T47D (cell line): ENCODE measurements at regions not wholly inside any gene's neighbourhood (a gene's known extent, or its start where the extent isn't known, plus 50 kb on each side); places are given as distances from the start of the nearest gene placed in this dataset.

Experiments used
- DNase-seq, 2 experiments: peaks; one replicate each; pipeline versions ENCODE4 v3.0.0 to v3.0.0-alpha.2; 2011 to 2012; ENCODE audit warnings: low read depth in 1 of 2, low spot score in 1 of 2
- JUND ChIP-seq: IDR thresholded peaks from 2 replicates; pipeline ENCODE4 v1.6.1; 2012; ENCODE audit warnings: low read depth
- in situ Hi-C: cut with HindIII; loops from 2 replicates; pipeline ENCODE4 v1.10.0; 2016; ENCODE audit warnings: low sequenced_read_pairs, low pct_unique_long_range_greater_than_20kb

DNA sequence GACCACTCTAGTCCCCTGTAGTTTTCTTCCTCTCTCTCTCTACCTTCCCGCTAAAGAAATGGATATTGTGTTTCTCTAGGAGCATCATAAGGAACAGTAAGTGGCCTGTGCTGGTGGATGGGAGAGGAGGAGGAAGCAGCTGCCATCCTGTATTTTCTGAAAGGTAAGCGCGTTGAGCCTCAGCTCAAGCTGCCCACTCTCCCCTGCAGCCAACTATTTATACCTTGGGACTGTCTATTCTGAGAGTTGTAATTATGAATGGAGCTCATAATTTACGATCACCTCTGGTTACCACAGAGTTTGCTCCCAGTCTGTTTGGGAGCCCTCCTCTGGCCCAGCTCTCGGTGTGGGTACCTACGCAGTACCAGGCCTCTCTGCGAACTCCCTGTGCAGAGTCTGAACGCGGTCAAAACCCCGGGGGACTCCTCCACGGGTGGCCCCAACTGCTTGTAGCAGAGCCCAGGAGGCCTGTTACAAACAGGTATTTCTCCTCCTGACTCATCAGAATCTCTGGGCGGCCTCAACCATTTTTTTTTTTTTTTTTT lies 285.4 kb downstream of the SMOC2 start:
- TF ChIP-seq JUND, result no peak
- in situ Hi-C loops, result no loop called here
- DNase-seq, result no peak

- DNase-seq, result no peak
- TF ChIP-seq JUND, result no peak
- in situ Hi-C loops, result no loop called here
These were observed 284.8 kb downstream of the SMOC2 start for GRCh38 chr6:168725802-168726201.

DNA sequence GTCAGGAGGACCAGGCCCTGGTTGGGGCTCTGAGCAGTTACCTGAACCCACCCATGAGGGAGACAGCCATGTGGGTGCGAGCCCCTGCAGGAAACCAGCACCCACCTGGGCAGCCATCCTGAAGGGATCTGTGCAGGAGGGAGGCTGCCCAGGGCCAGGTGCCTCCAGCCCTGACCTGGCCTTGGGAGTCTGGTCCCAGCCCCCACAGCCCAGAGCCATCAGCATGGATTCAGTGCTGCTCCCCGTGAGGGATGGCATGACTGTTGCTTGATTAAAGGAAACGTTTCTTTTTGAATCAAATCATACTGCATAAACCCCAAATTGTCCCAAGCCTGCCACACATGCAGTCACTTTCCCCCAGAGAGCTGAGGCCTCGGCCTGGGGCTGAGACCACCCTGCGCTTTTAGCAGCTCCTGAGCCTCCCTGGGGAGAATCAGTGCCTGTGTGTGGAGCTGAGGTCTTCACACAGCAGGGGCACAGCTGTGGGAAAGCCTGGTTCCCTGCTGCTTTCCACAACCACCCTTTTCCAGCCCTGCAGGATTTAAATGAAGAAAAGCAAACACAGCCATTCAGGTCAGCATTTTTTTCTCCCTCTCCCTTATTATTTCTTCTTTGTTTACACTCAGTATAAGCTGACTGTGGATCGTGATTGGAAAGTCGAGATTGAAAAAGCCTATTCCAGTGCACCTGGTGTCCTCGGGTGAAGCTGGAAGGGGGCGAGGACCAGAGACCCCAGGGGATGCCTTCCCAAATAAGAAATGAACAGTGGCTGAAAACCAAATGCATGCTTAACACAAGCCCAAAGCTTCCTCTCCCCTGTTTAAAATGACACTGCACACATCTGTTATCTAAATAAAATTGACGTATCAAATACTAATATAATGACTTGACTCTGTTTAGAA lies 283.9 kb downstream of the SMOC2 start:
- no peak for TF ChIP-seq JUND
- in situ Hi-C loops, result no loop called here
- DNase-seq, result no peak

DNA sequence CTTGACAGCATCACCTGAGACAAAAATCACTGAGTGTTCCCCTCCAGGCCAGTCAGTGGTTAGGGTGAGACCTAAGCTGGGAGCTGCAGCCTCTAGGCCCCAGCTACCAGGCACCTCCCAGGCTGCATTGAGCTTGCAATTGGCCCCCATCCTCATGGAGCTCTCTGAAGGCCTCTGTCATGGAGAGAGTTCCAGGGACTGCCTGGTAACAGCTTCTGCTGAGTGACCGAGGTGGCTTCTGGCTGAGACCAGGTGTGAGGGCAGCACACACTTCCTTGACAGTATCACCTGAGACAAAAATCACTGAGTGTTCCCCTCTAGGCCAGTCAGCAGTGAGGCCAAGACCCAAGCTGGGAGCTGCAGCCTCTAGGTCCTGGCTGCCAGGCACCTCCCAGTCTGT lies 283.0 kb downstream of the SMOC2 start:
- in situ Hi-C loops, result no loop called here
- DNase-seq, result no peak

DNA sequence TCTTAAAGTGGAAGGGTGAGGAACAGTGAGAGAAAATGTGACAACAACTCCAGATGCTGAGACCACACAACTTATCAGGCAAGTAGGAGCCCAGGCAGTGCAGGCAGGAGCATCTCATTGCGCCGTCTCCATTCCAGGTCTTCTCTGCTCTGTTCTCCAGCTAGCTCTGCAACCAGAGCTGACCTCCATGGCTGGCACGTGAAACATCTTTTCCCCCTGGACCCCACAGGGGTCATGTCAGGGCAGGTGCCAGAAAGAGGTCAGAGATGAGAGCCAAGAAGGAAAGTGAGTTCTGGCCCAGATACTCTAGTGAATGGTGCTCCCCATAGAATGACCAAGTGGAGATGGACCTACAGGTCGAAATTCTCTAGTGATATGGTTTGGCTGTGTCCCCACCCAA lies 281.4 kb downstream of the SMOC2 start:
- no peak for TF ChIP-seq JUND
- in situ Hi-C loops, result no loop called here
- DNase-seq, result no peak

More for the DNA sequence above, 283.0 kb downstream of the SMOC2 start:
- TF ChIP-seq JUND, result no peak

GRCh38 chr6:168721571-168721970 lies 280.6 kb downstream of the SMOC2 start:
- DNase-seq, result no peak
- no peak for TF ChIP-seq JUND
- in situ Hi-C loops, result no loop called here

DNA sequence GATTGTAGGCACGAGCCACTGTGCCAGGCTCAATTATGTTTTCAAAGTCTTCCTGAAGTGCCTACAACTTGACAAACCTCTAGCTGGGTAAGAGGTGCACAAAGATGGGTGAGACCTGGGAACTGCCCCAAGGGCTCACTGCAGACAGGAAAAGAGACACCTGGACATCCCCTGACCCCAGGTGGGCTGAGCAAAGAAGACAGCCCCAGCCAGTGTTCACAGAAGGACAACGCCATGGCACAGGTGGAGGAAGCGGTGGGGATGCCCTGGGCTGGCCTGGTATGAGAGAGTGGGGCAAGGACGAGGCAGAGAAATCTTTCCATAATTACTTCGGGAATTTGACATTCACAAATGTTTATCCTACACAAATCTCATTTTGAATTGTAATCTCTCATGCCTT lies 278.9 kb downstream of the SMOC2 start:
- in situ Hi-C loops, result no loop called here
- no peak for DNase-seq
- no peak for TF ChIP-seq JUND

- in situ Hi-C loops, result no loop called here
- DNase-seq, result no peak
- TF ChIP-seq JUND, result no peak
These were observed 278.0 kb downstream of the SMOC2 start for GRCh38 chr6:168718821-168719475.
